GM23248 (cell line): ENCODE measurements at regions not wholly inside any gene's neighbourhood (a gene's known extent, or its start where the extent isn't known, plus 50 kb on each side); places are given as distances from the start of the nearest gene placed in this dataset.

Experiments
- EZH2 ChIP-seq: fragments of 200-600 bp; sonication (generic); IDR thresholded peaks from 2 replicates; pipeline ENCODE4 v1.6.1; 2018; ENCODE audit warnings: antibody characterized with exemption, mild to moderate bottlenecking; ENCODE audit not compliant: insufficient read depth, poor library complexity, severe bottlenecking
- EZH2phosphoT487 ChIP-seq: fragments of 200-600 bp; sonication (generic); IDR thresholded peaks from 2 replicates; pipeline ENCODE4 v1.6.1; 2018; ENCODE audit warnings: antibody characterized with exemption, moderate library complexity, mild to moderate bottlenecking, low read depth; ENCODE audit not compliant: insufficient read depth

GRCh38 chr15:81729340-81729739 is 316.5 kb downstream of the MEX3B start:
- TF ChIP-seq EZH2phosphoT487 (no peak), EZH2 (no peak)
